Stimulated activated CD8-positive, alpha-beta memory T cell treated with anti-CD3 and anti-CD28 coated beads, Interleukin-2, amount 100 ng/mL, for 48 hours (primary cell): ENCODE measurements at regions not wholly inside any gene's neighbourhood (a gene's known extent, or its start where the extent isn't known, plus 50 kb on each side); places are given as distances from the start of the nearest gene placed in this dataset.
"Not testable (repeated sequence)": the region's sequence is repeated elsewhere in the genome, so short reads cannot be mapped to it uniquely, and the experiment has no call there.

Experiments used
- DNase-seq, 2 donors: peaks; one replicate each; pipeline ENCODE4 v3.0.0-alpha.2; 2020; ENCODE audit warnings: low read depth in 2 of 2

GRCh38 chr6:97677626-97678025, 394.6 kb upstream of the MMS22L start:
- DNase-seq, result no peak

- no peak for DNase-seq
Measured at GRCh38 chr6:97687916-97688315, 404.9 kb upstream of the MMS22L start.

GRCh38 chr6:97689078-97689754, 406.2 kb upstream of the MMS22L start:
- DNase-seq, result no peak

- no peak for DNase-seq
Measured at GRCh38 chr6:97697456-97697855, 414.4 kb upstream of the MMS22L start.

GRCh38 chr6:97701801-97702200, 418.8 kb upstream of the MMS22L start:
- DNase-seq, result no peak

GRCh38 chr6:97702248-97702647, 419.2 kb upstream of the MMS22L start:
- no peak for DNase-seq

GRCh38 chr6:97703661-97704060, 420.6 kb upstream of the MMS22L start:
- DNase-seq, result no peak

- DNase-seq, result no peak
Measured at GRCh38 chr6:97705568-97705967, 422.6 kb upstream of the MMS22L start.

GRCh38 chr6:97712751-97713150, 429.7 kb upstream of the MMS22L start:
- no peak for DNase-seq

- no peak for DNase-seq
Measured at GRCh38 chr6:97714772-97715171, 431.8 kb upstream of the MMS22L start.

- DNase-seq, result no peak
Measured at GRCh38 chr6:97717086-97717485, 434.1 kb upstream of the MMS22L start.

GRCh38 chr6:97726378-97726777, 443.4 kb upstream of the MMS22L start:
- DNase-seq, result no peak

GRCh38 chr6:97732045-97732444, 449.0 kb upstream of the MMS22L start:
- DNase-seq, result no peak

- DNase-seq, result no peak
Measured at GRCh38 chr6:97757575-97757974, 474.6 kb upstream of the MMS22L start.

GRCh38 chr6:97765461-97765860, 482.4 kb upstream of the MMS22L start:
- DNase-seq, result no peak

GRCh38 chr6:97771372-97771771, 488.4 kb upstream of the MMS22L start:
- no peak for DNase-seq

- no peak for DNase-seq
Measured at GRCh38 chr6:97775012-97775411, 492.0 kb upstream of the MMS22L start.

GRCh38 chr6:97778290-97779038, 495.4 kb upstream of the MMS22L start:
- DNase-seq, result no peak

- not testable (repeated sequence) for DNase-seq
Measured at GRCh38 chr6:97779039-97779766, 496.2 kb upstream of the MMS22L start.

- no peak for DNase-seq
Measured at GRCh38 chr6:97790926-97791590, 508.0 kb upstream of the MMS22L start.

GRCh38 chr6:97805596-97805995, 522.6 kb upstream of the MMS22L start:
- DNase-seq, result no peak

GRCh38 chr6:97812940-97813339, 529.9 kb upstream of the MMS22L start:
- no peak for DNase-seq
